H1 (cell line): ENCODE measurements at regions not wholly inside any gene's neighbourhood (a gene's known extent, or its start where the extent isn't known, plus 50 kb on each side); places are given as distances from the start of the nearest gene placed in this dataset.

Source experiments
- BRCA1 ChIP-seq: IDR thresholded peaks from 2 replicates; pipeline ENCODE4 v1.6.1; 2012; ENCODE audit warnings: low read depth, low read length, improper control_type of control experiment
- PHF8 ChIP-seq: fragments of 200-600 bp; sonication (generic); conservative IDR thresholded peaks from 2 replicates; pipeline ENCODE4 v1.7.1; 2012; ENCODE audit warnings: low read depth, mild to moderate bottlenecking, inconsistent platforms, low read length, moderate library complexity

GRCh38 chr6:3607599-3607998 is 143.9 kb downstream of the PXDC1 start (continued):
- TF ChIP-seq PHF8 (no peak), BRCA1 (no peak)
